ENCODE measurements at regions not wholly inside any gene's neighbourhood (a gene's known extent, or its start where the extent isn't known, plus 50 kb on each side); places are given as distances from the start of the nearest gene placed in this dataset.
A peak's percentile ranks its signal among the peaks of the same experiment; 100 is the strongest.
"Not testable (repeated sequence)": the region's sequence is repeated elsewhere in the genome, so short reads cannot be mapped to it uniquely, and the experiment has no call there.

DNA sequence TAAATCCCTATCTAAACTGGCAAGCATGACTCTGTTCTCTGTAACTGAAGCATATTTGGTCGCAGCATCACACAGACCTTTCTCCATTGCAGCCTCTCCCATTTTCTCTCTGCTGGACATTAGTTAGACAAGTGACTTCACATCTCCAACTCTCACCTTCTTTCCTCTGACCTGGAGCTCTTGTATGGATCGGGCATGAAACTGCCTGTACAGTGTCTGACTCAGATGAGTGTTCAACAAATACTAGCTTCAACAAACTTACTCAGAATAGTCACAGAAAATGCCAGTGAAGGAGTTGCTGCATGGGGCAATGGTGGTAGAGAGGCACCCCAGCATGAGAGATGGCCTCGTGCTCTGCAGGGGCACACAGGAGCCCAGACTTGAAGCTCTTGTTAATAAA lies 104.7 kb upstream of the COPS8 start:
- DNase-seq = no peak

DNA sequence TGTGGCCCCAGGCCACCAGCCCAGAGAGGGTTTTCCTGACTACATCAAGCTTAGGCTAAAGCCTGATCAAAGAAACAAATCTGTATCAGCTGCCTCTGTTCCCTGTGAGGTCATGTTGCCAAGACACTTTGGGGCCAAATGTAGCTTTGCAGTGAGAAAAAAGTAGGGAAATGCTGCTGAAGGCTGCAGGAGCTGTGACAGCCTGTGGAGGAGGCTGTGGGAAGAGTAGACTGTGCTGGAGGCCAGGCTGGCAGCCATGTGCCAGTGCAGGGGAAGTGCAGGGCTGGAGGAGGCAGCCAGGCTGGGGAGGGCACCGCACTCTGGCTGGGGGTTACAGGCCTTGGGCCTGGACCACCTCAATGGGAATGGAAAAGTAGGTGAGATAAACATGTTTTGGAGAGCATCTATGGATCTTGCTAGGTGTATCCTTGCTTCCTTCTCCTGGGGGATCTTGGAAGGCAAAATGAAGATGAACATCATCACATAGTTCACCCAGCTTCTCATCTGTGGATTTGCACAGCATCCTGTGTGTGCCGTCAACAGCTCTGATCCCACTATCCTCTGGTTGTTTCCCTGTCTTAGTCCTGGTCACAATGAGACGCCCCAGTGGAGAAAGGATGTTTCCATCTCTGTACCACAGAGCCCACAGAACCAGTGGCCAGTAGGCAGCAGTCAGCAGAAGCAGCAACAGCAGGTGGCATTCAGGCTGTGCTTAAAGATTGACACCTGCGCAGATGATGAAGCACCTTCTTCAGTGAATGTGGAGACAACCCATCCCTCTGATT lies 103.8 kb upstream of the COPS8 start:
- no peak for DNase-seq

DNA sequence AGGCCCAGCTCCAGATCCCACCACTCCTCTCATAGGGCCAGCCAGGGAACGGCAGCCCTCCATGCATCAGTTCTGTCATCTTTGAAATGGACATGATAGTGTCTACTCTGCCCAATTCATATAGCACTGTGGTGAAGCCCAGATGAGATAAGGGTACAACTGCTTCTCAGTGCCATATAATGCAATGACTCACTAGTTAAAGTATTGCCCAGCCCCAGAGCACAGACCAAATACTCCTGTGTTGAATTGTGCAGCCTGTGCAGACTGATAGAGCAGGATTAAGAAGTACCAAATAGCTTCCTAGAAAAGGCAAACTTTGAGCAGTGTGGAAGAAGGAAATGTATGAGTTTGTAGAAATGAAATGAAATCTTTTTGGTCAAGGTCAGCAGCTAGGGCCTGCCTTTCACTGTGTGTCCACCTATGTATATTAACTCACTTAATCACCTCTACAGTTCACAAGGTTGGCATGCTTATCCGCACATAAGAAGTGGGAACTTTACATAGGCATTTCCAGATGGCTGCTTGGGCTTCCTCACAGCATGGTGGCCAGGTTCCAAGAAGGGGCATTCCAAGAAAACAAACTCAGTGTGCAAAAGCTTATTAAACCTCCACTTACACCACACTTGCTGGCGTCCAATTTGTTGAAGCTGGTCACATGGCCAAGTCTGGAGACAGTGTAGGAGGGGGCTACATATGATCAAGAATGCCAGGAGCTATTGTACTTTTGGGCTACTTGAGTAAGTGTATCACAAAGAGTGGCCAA lies 102.8 kb upstream of the COPS8 start:
- DNase-seq = no peak

DNA sequence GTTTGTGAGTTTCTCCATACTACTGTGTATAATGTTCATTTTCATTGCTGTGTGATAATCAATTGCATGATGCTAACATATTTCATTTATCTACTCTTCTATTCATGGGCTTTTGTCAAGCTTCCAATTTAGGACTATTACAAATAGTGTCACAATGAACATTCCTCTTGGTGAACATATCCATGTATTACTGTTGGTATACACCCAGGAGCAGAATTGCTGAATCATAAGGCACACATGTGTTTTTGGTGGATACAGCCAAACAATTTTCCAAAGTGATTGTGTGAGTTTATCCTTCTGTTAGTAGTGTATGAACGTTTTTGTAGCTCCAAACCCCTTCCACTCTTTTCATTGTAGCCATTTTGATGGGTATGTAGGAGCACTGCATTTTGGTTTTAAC lies 101.6 kb upstream of the COPS8 start:
- DNase-seq = no peak

DNA sequence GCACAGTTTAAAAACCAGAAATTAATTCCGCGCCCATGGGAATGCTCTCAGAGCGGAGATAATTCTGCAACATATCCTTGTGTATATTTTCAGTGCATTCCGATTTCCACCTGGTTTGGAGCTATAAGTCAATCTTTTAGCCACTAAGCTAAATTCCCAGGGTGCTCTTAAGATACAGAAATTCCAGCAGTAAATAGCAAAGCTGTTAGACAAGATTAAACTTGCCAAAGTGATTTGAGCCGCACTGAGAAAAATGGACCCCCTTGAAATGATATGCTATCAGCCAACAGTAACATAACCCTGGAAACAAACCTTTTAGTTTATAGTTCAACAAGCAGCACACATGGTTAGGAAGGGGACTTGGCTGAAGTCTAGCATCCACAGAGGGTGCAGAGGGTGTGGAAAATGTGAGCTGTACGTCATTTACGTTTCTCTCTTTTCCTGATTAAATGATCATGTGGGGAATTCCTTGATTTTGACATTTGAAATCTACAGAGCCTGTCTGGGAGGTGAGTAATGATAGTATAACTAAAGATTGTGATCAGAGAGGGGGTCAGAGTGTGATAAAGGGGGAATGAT lies 99.8 kb upstream of the COPS8 start:
- DNase-seq = no peak

DNA sequence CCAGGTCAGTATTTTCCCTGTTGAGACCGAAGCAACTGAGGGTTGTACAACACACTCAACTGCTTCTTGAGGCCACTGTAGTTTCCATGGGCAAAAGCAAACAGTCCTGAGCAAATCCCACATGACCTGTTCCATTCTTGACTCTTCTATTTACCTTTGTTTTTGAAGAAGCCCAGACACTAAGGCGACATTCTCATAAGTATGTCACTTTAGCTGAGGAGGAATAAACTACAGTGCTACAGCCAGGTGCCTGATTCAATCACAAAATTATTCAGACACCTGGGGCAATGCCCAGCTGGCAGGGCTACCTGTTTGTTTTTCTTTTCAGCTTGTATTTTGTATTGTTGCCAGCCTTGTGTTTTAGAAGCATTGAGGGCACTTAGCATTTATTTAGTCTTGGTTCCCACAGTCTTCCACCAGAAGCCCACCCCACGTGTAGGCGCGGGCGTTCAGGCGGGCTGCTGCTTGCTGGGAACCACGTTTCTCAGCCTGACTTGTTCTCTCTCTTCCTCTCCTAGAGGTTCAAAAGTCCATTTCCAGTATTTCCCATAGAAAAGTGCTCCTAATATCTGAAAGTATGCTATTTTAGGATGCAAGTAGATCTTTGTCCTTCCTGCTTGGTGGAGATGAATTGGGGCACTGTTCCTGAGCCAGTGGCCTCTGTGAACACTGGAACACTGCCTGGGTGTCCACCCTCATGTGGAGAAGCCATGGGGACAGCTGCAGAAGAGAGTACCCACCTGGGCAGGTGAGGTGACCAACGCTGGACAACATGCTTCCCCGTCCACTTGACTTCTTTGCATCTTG lies 99.0 kb upstream of the COPS8 start:
- DNase-seq = no peak

DNA sequence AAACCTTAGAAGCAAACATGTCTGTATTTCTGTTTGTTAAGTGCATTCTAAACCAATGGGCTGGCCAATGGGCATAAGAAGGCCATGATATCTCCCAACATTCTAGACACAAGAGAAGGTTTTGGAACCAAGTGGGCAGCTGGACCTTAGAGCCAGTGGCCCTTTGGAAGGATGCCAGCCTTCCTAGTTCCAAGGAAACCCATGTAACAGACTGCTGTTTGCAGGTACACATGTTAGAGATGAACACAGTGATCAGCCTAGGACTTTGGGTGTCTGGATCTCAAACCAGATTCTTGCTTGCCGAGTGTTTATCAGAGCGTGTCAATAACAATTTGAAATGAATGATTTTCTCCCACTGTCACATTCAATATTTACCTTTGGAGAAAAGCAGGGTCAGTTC lies 97.5 kb upstream of the COPS8 start:
- no peak for DNase-seq

DNA sequence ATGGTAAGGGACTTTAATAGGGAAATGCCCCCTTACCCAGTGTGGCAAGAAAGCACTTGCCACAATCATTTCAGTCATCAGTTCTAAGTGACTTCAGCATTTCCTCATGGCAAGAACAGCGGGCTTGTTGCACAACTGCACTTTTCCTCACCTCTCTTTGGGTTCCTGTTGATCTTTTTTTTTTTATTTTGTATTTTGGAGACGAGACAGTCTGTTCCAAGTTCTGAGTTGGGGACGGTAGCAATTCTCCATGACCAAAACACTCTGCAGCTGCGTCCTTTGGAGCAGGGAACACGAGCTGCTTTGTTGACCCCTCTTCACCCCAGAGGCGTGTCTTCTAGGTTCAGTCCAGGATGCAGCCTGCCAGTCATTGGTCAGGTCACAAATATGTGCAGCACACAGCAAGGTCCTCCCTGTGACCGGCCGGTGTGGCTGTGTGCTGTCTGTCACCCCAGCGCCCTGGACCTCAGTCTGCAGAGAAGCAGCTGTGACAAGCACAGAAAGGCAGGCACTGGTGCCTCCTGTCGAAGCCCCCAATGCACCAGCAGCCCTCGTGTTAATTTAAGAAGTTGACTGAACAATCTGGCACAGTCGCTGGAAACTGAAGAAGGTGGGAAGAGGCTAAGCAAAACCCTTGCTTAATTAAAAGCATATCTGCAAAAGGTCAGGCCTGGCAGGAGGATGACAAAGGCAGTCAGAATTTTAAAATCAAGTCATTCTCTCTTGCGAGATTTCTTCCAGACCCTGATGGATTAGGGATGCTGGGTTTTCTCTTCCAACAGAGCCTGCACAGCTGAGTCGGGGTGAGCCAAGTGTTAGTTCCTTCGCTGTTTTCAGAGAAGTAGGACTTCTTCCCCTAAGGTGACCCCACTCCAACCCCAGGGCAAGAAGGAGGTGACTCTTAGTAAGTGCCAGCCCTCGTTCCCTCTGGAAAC lies 96.7 kb upstream of the COPS8 start:
- DNase-seq = peak; percentile 74

DNA sequence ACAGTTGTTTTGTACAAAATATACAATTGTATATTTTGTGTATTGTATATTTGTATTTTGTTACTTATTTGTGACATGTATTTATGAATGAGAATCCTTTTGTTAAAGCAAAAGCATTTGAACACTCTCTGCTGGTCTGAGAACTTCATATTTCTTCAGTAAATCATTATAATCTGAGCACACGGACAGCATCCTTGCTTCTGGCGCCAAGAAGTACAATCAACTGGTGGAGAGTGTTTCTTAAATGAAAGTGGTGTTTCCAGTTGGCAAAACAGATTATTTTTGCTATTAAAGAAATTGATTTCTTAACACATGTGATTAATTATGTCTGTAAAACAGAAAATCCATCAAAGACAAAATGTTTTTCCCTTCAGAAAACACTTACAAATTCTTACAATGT lies 95.1 kb upstream of the COPS8 start:
- no peak for DNase-seq

DNA sequence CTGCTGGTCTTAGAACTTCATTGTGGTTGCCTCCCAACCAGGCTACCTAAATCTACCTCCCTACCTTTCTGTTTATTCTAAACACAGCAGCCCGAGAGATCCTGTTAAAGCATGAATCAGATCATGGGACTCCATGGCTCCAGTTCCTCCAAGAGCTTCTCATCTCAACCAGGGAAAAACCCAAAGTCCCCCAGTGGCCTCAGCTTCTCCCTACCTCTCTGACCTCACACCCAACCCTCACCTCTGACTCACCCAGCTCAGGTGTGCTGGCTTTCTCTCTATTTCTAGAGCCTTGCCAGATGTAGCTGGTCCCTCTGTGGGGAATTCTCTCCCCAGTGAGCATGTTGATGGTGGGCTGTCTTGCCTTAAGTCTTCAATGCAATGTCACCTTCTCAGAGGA lies 93.8 kb upstream of the COPS8 start:
- DNase-seq = no peak

DNA sequence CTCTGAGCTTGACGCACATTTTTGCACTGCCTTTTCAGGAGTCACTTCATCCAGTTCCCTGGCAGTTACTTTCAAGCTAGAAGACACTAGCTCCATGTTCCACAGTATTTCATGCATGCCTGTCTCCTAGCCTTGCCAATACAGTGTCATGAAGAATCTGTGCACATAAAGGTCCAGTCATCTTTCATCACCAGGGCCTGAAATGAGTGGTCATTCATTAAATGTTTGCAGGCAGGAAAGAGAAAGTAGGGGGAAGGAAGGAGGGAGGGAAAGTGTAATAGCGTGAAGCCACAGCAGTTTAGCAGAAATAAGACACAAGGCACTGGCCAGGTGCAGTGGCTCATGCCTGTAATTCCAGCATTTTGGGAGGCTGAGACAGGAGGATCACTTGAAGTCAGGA lies 92.4 kb upstream of the COPS8 start:
- no peak for DNase-seq

DNA sequence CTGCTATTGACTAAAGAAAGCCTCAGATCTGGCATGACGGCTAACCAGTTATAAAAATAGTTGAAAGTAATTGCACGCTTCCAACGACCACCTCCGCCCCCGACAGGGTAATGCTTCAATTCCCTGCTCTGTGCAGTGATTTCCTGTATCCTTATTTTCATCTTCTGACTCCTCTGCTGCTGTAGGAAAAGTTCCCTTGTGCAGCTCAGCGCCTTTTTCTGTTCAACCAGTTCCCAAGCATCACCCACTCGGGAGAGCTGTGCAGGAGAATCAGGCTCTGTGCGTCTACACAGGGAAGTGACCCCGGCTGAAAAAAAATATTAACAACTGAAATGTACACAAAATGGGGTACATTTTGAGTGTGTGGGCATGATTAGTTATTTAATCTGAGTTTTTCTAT lies 91.3 kb upstream of the COPS8 start:
- no peak for DNase-seq

DNA sequence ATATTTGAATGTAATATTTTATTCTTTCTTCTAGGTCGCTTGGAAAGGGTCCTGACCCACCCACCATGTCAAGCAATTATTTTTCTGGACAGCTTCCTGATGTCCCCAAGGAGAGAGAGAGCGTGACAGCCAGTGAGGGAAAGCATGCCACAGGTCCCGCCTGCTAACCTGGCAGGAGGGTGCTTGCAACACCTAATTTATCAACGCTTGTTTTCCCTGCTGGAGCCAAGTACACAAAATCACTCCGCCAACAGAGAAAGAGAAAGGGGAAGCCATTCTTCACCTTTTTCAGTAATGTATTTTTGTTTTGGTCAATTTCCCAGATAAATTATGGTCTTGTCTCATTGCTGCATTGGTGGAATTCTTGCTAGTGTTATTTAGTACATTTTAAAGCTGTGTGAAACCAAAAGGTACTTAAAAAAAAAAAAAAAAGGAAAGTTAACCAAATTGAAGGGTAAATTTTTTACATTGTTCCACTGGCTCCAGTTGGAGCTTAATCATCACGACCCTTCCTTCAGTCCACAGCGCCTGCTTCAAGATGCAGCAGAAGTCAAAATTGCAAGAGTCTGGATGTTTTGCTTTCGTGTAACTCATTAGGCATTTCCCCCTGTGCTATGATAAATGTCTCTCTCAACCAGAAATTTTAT lies 88.5 kb upstream of the COPS8 start:
- no peak for DNase-seq

DNA sequence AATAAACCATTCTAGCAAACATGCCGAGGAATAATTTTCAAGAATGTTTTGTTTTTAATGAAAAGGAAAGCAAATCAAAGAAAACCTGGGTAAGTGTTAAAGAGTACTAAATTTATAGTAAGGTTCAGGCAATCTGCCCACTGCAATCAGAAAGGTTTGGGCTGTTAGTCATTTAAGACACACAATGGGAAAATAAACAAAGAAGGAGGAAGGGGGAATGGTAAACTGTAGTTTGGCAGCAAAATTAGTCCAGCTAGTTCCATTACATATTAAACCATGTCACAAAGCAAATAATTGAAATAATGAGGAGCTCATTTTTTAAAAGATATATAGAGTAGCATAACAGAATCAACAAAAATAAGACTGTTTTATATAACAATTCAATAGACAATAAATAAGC lies 87.5 kb upstream of the COPS8 start:
- no peak for DNase-seq

DNA sequence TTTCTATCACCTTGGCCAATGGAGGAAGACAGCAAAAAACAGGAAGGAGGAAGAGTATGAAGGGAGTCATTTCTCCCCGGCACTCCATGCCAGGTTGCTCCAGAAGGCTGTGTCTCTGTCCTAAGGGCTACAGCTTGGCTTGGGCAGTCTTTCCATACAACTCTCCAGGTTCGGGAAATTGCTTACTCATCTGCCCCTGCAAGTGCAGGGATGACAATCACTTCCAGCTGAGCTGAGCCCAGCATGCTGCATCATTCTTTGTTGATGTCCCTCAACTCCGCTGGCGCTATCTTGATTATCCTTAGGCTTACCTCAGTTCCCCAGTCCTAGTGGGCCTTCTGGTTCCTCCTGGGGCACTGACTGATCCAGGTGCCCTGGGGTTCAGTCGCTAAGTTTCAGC lies 86.9 kb upstream of the COPS8 start:
- no peak for DNase-seq

DNA sequence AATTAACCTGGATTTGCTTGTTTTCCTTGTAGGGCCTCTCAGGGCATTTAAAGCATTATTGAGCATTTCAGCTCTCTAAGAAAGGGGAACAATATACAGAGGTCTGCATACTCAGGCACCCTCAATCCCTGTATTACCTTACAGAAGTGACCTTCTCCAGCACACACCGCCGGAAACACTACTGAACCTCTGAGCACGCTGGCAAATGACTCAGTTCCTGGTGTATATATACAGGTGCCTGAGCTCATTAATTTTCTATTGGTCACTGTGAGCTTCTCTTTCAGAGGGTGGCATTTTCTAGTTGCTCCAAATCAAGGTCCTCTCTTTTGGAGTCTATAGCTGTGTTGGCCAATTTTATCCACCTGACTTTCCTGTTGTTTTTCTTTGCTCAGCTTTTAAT lies 85.2 kb upstream of the COPS8 start:
- DNase-seq = no peak

DNA sequence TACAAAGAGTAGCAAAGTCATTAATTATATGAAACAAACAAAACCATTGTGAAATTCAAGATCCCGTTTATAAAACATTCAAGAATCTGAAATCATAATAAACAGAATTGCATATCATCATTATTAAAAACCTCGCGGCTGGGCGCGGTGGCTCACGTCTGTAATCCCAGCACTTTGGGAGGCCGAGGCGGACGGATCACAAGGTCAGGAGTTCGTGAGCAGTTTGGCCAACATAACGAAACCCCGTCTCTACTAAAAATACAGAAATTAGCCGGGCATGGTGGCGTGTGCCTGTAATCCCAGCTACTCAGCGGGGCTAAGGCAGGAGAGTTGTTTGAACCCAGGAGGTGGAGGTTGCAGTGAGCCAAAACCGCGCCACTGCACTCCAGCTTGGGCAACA lies 80.3 kb upstream of the COPS8 start:
- not testable (repeated sequence) for DNase-seq

DNA sequence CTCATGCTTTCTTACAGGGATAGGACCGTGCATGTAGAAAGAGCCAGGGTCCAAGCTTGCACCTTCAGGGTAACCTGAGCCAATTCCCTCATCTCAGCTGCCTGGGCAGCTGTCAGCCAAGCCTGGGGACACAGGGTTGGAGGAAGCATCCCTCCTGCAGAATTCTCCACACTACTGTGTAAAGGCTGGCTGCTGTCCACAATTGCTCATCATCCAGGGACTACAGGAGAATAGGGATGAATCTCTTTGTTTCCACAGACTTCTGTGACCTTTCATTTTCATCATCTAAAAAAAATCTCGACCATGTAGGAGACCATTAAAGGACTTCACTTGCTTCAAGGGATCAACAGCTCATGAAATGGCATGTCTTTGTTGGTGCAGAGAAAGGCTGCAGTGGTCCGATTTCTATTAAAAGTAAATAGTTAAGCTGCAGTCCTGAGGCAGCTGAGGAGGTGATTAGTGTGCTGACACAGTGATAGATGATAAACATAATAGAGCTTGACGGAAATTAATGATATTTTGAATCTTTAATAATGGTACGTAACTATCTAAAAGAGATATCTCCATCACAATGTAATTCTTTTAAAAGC lies 74.4 kb upstream of the COPS8 start:
- no peak for DNase-seq

DNA sequence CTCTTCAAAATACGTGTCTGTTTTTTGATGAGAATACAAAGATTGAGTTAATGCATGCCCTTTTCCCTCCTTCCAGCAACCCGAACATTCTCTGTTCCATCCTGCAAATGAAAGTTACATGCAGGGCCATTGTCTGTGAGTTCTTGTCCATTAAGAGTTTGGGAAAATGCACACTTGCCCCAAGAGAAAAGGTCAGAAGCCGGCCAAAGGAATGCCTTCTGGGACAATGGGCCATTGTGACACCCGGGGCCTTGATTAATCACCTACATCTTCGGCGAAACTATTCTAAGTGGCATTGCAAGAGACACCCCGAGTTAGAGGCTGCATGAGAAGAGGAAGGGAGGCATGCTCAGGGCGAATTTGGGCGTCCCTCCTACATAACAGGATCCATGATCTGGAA lies 73.7 kb upstream of the COPS8 start:
- DNase-seq = no peak

DNA sequence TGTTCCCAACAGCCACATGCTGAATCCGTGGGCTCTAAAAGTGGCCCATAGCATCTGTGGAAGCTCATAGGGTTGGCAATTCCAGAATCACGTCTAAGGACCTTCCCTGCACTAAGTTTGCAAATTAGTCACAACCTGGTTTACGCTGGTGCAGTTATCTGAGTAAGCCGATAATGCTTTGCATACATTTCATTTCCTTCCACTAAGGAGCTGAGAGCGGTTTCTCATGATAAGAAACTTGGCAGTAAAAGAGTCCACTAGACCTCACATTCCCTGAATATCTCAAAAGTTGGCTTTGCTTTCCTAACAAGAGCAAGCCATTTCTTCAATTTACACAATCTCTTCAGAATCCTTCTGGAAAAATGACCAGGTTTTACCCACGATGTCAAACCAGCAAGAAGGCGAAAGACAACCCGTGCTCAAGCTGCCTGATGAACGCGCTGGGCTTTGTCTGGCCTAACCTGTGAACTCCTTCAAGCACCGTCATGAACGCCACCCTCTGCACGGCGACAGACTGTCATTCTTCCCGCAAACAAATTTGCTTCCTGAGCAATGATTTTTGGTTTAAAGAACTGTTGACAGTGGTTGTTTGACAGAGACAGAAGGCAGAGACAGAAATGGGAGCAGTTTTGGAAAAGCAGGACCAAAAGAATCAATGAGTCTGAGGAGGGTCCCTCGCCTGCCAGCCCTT lies 73.0 kb upstream of the COPS8 start:
- no peak for DNase-seq
